Left ventricle myocardium inferior (tissue), 1 donor: ENCODE measurements at regions not wholly inside any gene's neighbourhood (a gene's known extent, or its start where the extent isn't known, plus 50 kb on each side); places are given as distances from the start of the nearest gene placed in this dataset.

ENCODE experiments used
- DNase-seq: peaks from one replicate; pipeline ENCODE4 v3.0.0-alpha.2; 2020
- H3K27ac ChIP-seq: fragments of 200-600 bp; replicated peaks from 2 replicates; pipeline ENCODE4 v1.8.0; 2021
- H3K27me3 ChIP-seq: fragments of 200-600 bp; 2 replicates; pipeline ENCODE4 v1.8.0; 2021; ENCODE audit warnings: low read depth
- H3K36me3 ChIP-seq: fragments of 200-600 bp; 2 replicates; pipeline ENCODE4 v1.8.0; 2021
- H3K4me1 ChIP-seq: fragments of 200-600 bp; 2 replicates; pipeline ENCODE4 v1.8.0; 2021
- H3K4me3 ChIP-seq: fragments of 200-600 bp; 2 replicates; pipeline ENCODE4 v1.8.0; 2021; ENCODE audit warnings: mild to moderate bottlenecking, moderate library complexity
- H3K9me3 ChIP-seq: fragments of 200-600 bp; replicated peaks from 2 replicates; pipeline ENCODE4 v1.8.0; 2021
- CTCF ChIP-seq: fragments of 200-600 bp; IDR thresholded peaks from 2 replicates; pipeline ENCODE4 v1.8.0; 2021; ENCODE audit warnings: antibody characterized with exemption, mild to moderate bottlenecking, borderline replicate concordance
- intact Hi-C: fragments of 100-400 bp; cut with micrococcal nuclease; formaldehyde crosslinking; loops from one replicate; pipeline ENCODE4 v1.11.0; 2022
- donor health status: DM: no; HTN: yes; CAD: no; lungs with severe emphysema.

- H3K9me3 ChIP-seq, result peaks cover 25% of the 10 kb centered on the region
- no peak overlapping the region for H3K4me3 ChIP-seq
- no peaks in the 10 kb centered on the region for H3K36me3 ChIP-seq
- H3K27me3 ChIP-seq, result no peaks in the 10 kb centered on the region
- no peak for TF ChIP-seq CTCF
- no peak for DNase-seq
- H3K27ac ChIP-seq, result no peak overlapping the region
- intact Hi-C loops, result no loop called here
- no peaks in the 10 kb centered on the region for H3K4me1 ChIP-seq
Observed at GRCh38 chr4:111046811-111047210, 423.9 kb upstream of the PITX2 start.

- no peaks in the 10 kb centered on the region for H3K36me3 ChIP-seq
- H3K27me3 ChIP-seq, result no peaks in the 10 kb centered on the region
- H3K27ac ChIP-seq, result no peak overlapping the region
- no peak for TF ChIP-seq CTCF
- H3K4me3 ChIP-seq, result no peak overlapping the region
- DNase-seq, result no peak
- peaks cover 37% of the 10 kb centered on the region for H3K9me3 ChIP-seq
- intact Hi-C loops, result no loop called here
- H3K4me1 ChIP-seq, result no peaks in the 10 kb centered on the region
Observed at GRCh38 chr4:111048316-111048715, 425.4 kb upstream of the PITX2 start.

- no peak for DNase-seq
- Histone ChIP-seq H3K4me1 (no peaks in the 10 kb centered on the region), H3K36me3 (no peaks in the 10 kb centered on the region), H3K9me3 (no peaks in the 10 kb centered on the region), H3K4me3 (no peak overlapping the region), H3K27me3 (no peaks in the 10 kb centered on the region), H3K27ac (no peak overlapping the region)
- no peak for TF ChIP-seq CTCF
- intact Hi-C loops, result no loop called here
Observed at GRCh38 chr4:111064342-111064993, 441.6 kb upstream of the PITX2 start.

- no peaks in the 10 kb centered on the region for H3K4me1 ChIP-seq
- no peak for TF ChIP-seq CTCF
- no peaks in the 10 kb centered on the region for H3K9me3 ChIP-seq
- DNase-seq, result no peak
- no peak overlapping the region for H3K4me3 ChIP-seq
- no peaks in the 10 kb centered on the region for H3K27me3 ChIP-seq
- intact Hi-C loops, result no loop called here
- H3K36me3 ChIP-seq, result no peaks in the 10 kb centered on the region
- no peak overlapping the region for H3K27ac ChIP-seq
Observed at GRCh38 chr4:111066001-111066400, 443.1 kb upstream of the PITX2 start.

- H3K36me3 ChIP-seq, result no peaks in the 10 kb centered on the region
- H3K9me3 ChIP-seq, result no peaks in the 10 kb centered on the region
- H3K27me3 ChIP-seq, result no peaks in the 10 kb centered on the region
- intact Hi-C loops, result no loop called here
- no peaks in the 10 kb centered on the region for H3K4me1 ChIP-seq
- no peak for TF ChIP-seq CTCF
- H3K27ac ChIP-seq, result no peak overlapping the region
- H3K4me3 ChIP-seq, result no peak overlapping the region
- DNase-seq, result no peak
Observed at GRCh38 chr4:111066447-111066846, 443.6 kb upstream of the PITX2 start.
